GM19099 (cell line): ENCODE measurements at regions not wholly inside any gene's neighbourhood (a gene's known extent, or its start where the extent isn't known, plus 50 kb on each side); places are given as distances from the start of the nearest gene placed in this dataset.

Experiments used
- POLR2A ChIP-seq: IDR thresholded peaks from 3 replicates; pipeline ENCODE4 v1.6.1; 2011; ENCODE audit warnings: low read depth; ENCODE audit not compliant: insufficient read length; ENCODE audit errors: extremely low read depth

GRCh38 chr2:176669398-176670174 is 400.3 kb downstream of the MTX2 start:
- no peak for TF ChIP-seq POLR2A

- no peak for TF ChIP-seq POLR2A
Observed at GRCh38 chr2:176675271-176675949, 406.2 kb downstream of the MTX2 start.

- TF ChIP-seq POLR2A: no peak
Observed at GRCh38 chr2:176677746-176678265, 408.6 kb downstream of the MTX2 start.

- TF ChIP-seq POLR2A: no peak
Observed at GRCh38 chr2:176678571-176678970, 409.3 kb downstream of the MTX2 start.

- no peak for TF ChIP-seq POLR2A
Observed at GRCh38 chr2:176679061-176679669, 409.9 kb downstream of the MTX2 start.

- TF ChIP-seq POLR2A: no peak
Observed at GRCh38 chr2:176680916-176681516, 411.8 kb downstream of the MTX2 start.

GRCh38 chr2:176681584-176682115 is 412.4 kb downstream of the MTX2 start:
- TF ChIP-seq POLR2A: no peak

GRCh38 chr2:176682278-176682677 is 413.0 kb downstream of the MTX2 start:
- no peak for TF ChIP-seq POLR2A

GRCh38 chr2:176683618-176684111 is 414.4 kb downstream of the MTX2 start:
- no peak for TF ChIP-seq POLR2A

GRCh38 chr2:176685908-176686307 is 416.7 kb downstream of the MTX2 start:
- no peak for TF ChIP-seq POLR2A

GRCh38 chr2:176686328-176686727 is 417.1 kb downstream of the MTX2 start:
- no peak for TF ChIP-seq POLR2A

- TF ChIP-seq POLR2A: no peak
Observed at GRCh38 chr2:176687342-176687741, 418.1 kb downstream of the MTX2 start.

- no peak for TF ChIP-seq POLR2A
Observed at GRCh38 chr2:176687944-176688343, 418.7 kb downstream of the MTX2 start.

- no peak for TF ChIP-seq POLR2A
Observed at GRCh38 chr2:176689711-176690110, 420.5 kb downstream of the MTX2 start.

GRCh38 chr2:176691471-176691870 is 422.2 kb downstream of the MTX2 start:
- no peak for TF ChIP-seq POLR2A
